Activated T-helper 1 cell treated with anti-CD3 and anti-CD28 coated beads, Interleukin-12 subunit alpha, Interleukin-12 subunit beta, Interleukin-2, Interleukin-4 antibody, amounts not matched to agents 30 ng/mL and 10 ng/mL and 1 ng/mL, durations not matched to agents 14 hours and 24 hours and 36 hours (primary cell): ENCODE measurements at regions not wholly inside any gene's neighbourhood (a gene's known extent, or its start where the extent isn't known, plus 50 kb on each side); places are given as distances from the start of the nearest gene placed in this dataset.
"Not testable (repeated sequence)": the region's sequence is repeated elsewhere in the genome, so short reads cannot be mapped to it uniquely, and the experiment has no call there.

Experiments
- DNase-seq: peaks from one replicate; pipeline ENCODE4 v3.0.0; 2021; ENCODE audit warnings: low spot score
- H3K27ac Mint-ChIP-seq: one replicate; pipeline ENCODE4 v1.8.0; 2021; ENCODE audit warnings: mild to moderate bottlenecking, mixed read lengths
- H3K27me3 Mint-ChIP-seq: one replicate; pipeline ENCODE4 v1.8.0; 2022; ENCODE audit warnings: mild to moderate bottlenecking, moderate library complexity, mixed read lengths; ENCODE audit not compliant: insufficient read depth
- H3K36me3 Mint-ChIP-seq: one replicate; pipeline ENCODE4 v1.8.0; 2021; ENCODE audit warnings: low read depth, mixed read lengths
- H3K4me1 Mint-ChIP-seq: one replicate; pipeline ENCODE4 v1.8.0; 2021; ENCODE audit warnings: low read depth, mixed read lengths
- H3K4me3 Mint-ChIP-seq: one replicate; pipeline ENCODE4 v1.8.0; 2021; ENCODE audit warnings: mild to moderate bottlenecking, moderate library complexity, mixed read lengths
- H3K9me3 Mint-ChIP-seq: one replicate; pipeline ENCODE4 v1.8.0; 2021; ENCODE audit warnings: mixed read lengths
- intact Hi-C: fragments of 100-400 bp; cut with micrococcal nuclease; formaldehyde crosslinking; loops from one replicate; pipeline ENCODE4 v1.15.1; 2024

GRCh38 chr5:112472614-112473013 lies 53.5 kb upstream of the EPB41L4A start:
- DNase-seq = no peak
- Mint-ChIP-seq H3K4me3 (no peak overlapping the region), H3K27me3 (peaks cover 11% of the 10 kb centered on the region), H3K36me3 (no peaks in the 10 kb centered on the region), H3K4me1 (no peaks in the 10 kb centered on the region), H3K27ac (no peak overlapping the region), H3K9me3 (no peaks in the 10 kb centered on the region)
- intact Hi-C loops = no loop called here

GRCh38 chr5:112473989-112474388 lies 54.9 kb upstream of the EPB41L4A start:
- Mint-ChIP-seq H3K27ac (no peak overlapping the region), H3K36me3 (no peaks in the 10 kb centered on the region), H3K9me3 (no peaks in the 10 kb centered on the region), H3K27me3 (peaks cover 10% of the 10 kb centered on the region), H3K4me1 (no peaks in the 10 kb centered on the region), H3K4me3 (no peak overlapping the region)
- DNase-seq = no peak
- intact Hi-C loops = no loop called here

- H3K4me1 Mint-ChIP-seq = no peaks in the 10 kb centered on the region
- no peak overlapping the region for H3K27ac Mint-ChIP-seq
- no peak for DNase-seq
- H3K27me3 Mint-ChIP-seq = peaks cover 8% of the 10 kb centered on the region
- H3K4me3 Mint-ChIP-seq = no peak overlapping the region
- intact Hi-C loops = no loop called here
- no peaks in the 10 kb centered on the region for H3K36me3 Mint-ChIP-seq
- H3K9me3 Mint-ChIP-seq = no peaks in the 10 kb centered on the region
Measured at GRCh38 chr5:112475747-112476365, 56.8 kb upstream of the EPB41L4A start.

GRCh38 chr5:112479418-112479817 lies 60.3 kb upstream of the EPB41L4A start:
- no peak overlapping the region for H3K27ac Mint-ChIP-seq
- H3K9me3 Mint-ChIP-seq = no peaks in the 10 kb centered on the region
- DNase-seq = no peak
- H3K4me1 Mint-ChIP-seq = no peaks in the 10 kb centered on the region
- no peak overlapping the region for H3K4me3 Mint-ChIP-seq
- no peaks in the 10 kb centered on the region for H3K36me3 Mint-ChIP-seq
- no peaks in the 10 kb centered on the region for H3K27me3 Mint-ChIP-seq
- intact Hi-C loops = no loop called here

- Mint-ChIP-seq H3K27me3 (no peaks in the 10 kb centered on the region), H3K36me3 (no peaks in the 10 kb centered on the region), H3K4me3 (no peak overlapping the region), H3K4me1 (no peaks in the 10 kb centered on the region), H3K27ac (no peak overlapping the region), H3K9me3 (no peaks in the 10 kb centered on the region)
- DNase-seq = no peak
- intact Hi-C loops = no loop called here
Measured at GRCh38 chr5:112480501-112480900, 61.4 kb upstream of the EPB41L4A start.

- H3K36me3 Mint-ChIP-seq = no peaks in the 10 kb centered on the region
- DNase-seq = no peak
- H3K9me3 Mint-ChIP-seq = no peaks in the 10 kb centered on the region
- intact Hi-C loops = no loop called here
- H3K4me3 Mint-ChIP-seq = no peak overlapping the region
- no peaks in the 10 kb centered on the region for H3K4me1 Mint-ChIP-seq
- H3K27me3 Mint-ChIP-seq = no peaks in the 10 kb centered on the region
- H3K27ac Mint-ChIP-seq = no peak overlapping the region
Measured at GRCh38 chr5:112483704-112484103, 64.6 kb upstream of the EPB41L4A start.

GRCh38 chr5:112485934-112486355 lies 66.9 kb upstream of the EPB41L4A start:
- H3K27ac Mint-ChIP-seq = no peak overlapping the region
- no peaks in the 10 kb centered on the region for H3K36me3 Mint-ChIP-seq
- intact Hi-C loops = no loop called here
- no peak overlapping the region for H3K4me3 Mint-ChIP-seq
- no peak for DNase-seq
- H3K27me3 Mint-ChIP-seq = peaks cover 3% of the 10 kb centered on the region
- no peaks in the 10 kb centered on the region for H3K4me1 Mint-ChIP-seq
- H3K9me3 Mint-ChIP-seq = no peaks in the 10 kb centered on the region

GRCh38 chr5:112491257-112491656 lies 72.2 kb upstream of the EPB41L4A start:
- no peaks in the 10 kb centered on the region for H3K36me3 Mint-ChIP-seq
- intact Hi-C loops = no loop called here
- no peak overlapping the region for H3K4me3 Mint-ChIP-seq
- peaks cover 6% of the 10 kb centered on the region for H3K27me3 Mint-ChIP-seq
- no peak for DNase-seq
- H3K27ac Mint-ChIP-seq = no peak overlapping the region
- no peaks in the 10 kb centered on the region for H3K9me3 Mint-ChIP-seq
- no peaks in the 10 kb centered on the region for H3K4me1 Mint-ChIP-seq

GRCh38 chr5:112492291-112492690 lies 73.2 kb upstream of the EPB41L4A start:
- peaks cover 6% of the 10 kb centered on the region for H3K27me3 Mint-ChIP-seq
- no peak for DNase-seq

GRCh38 chr5:112503749-112504501 lies 84.8 kb upstream of the EPB41L4A start:
- H3K36me3 Mint-ChIP-seq, H3K4me1 Mint-ChIP-seq, intact Hi-C loops, H3K9me3 Mint-ChIP-seq, H3K27ac Mint-ChIP-seq, H3K4me3 Mint-ChIP-seq, H3K27me3 Mint-ChIP-seq, DNase-seq: not testable (repeated sequence)

More at GRCh38 chr5:112492291-112492690, 73.2 kb upstream of the EPB41L4A start:
- H3K27ac Mint-ChIP-seq = no peak overlapping the region
- intact Hi-C loops = no loop called here
- H3K4me3 Mint-ChIP-seq = no peak overlapping the region
- no peaks in the 10 kb centered on the region for H3K36me3 Mint-ChIP-seq
- no peaks in the 10 kb centered on the region for H3K9me3 Mint-ChIP-seq
- H3K4me1 Mint-ChIP-seq = no peaks in the 10 kb centered on the region

GRCh38 chr5:112509097-112509496 lies 90.0 kb upstream of the EPB41L4A start:
- intact Hi-C loops, H3K9me3 Mint-ChIP-seq, H3K36me3 Mint-ChIP-seq, H3K4me3 Mint-ChIP-seq, H3K27ac Mint-ChIP-seq, H3K4me1 Mint-ChIP-seq, H3K27me3 Mint-ChIP-seq, DNase-seq: not testable (repeated sequence)

- intact Hi-C loops = no loop called here
- peaks cover 6% of the 10 kb centered on the region for H3K9me3 Mint-ChIP-seq
- no peak overlapping the region for H3K4me3 Mint-ChIP-seq
- H3K27ac Mint-ChIP-seq = no peak overlapping the region
- DNase-seq = no peak
- no peaks in the 10 kb centered on the region for H3K27me3 Mint-ChIP-seq
- H3K36me3 Mint-ChIP-seq = no peaks in the 10 kb centered on the region
- H3K4me1 Mint-ChIP-seq = no peaks in the 10 kb centered on the region
Measured at GRCh38 chr5:112511920-112512319, 92.8 kb upstream of the EPB41L4A start.

GRCh38 chr5:112512901-112513300 lies 93.8 kb upstream of the EPB41L4A start:
- peaks cover 6% of the 10 kb centered on the region for H3K9me3 Mint-ChIP-seq
- no peaks in the 10 kb centered on the region for H3K27me3 Mint-ChIP-seq
- DNase-seq = no peak
- H3K4me3 Mint-ChIP-seq = no peak overlapping the region
- H3K27ac Mint-ChIP-seq = no peak overlapping the region
- H3K4me1 Mint-ChIP-seq = no peaks in the 10 kb centered on the region
- H3K36me3 Mint-ChIP-seq = no peaks in the 10 kb centered on the region
- intact Hi-C loops = no loop called here
